ENCODE measurements at regions not wholly inside any gene's neighbourhood (a gene's known extent, or its start where the extent isn't known, plus 50 kb on each side); places are given as distances from the start of the nearest gene placed in this dataset.

- Histone ChIP-seq H3K27me3 (ENCODE audit: control insufficient read depth, insufficient read depth, low read length) (no peaks in the 10 kb centered on the region), H3K4me1 (ENCODE audit: control insufficient read depth, low read depth, low read length) (peaks cover 72% of the 10 kb centered on the region), H3K9me3 (ENCODE audit: control insufficient read depth, low read depth, low read length) (no peaks in the 10 kb centered on the region), H3K9ac (ENCODE audit: low read length) (peak overlapping the region; percentile 39), H3K36me3 (ENCODE audit: control insufficient read depth, low read depth, low read length) (no peaks in the 10 kb centered on the region), H3K27ac (ENCODE audit: low read length) (peak overlapping the region; percentile 66), H3K4me3 (ENCODE audit: low read length) (peak overlapping the region; percentile 41)
These were observed 219.2 kb downstream of the OPA1 start for GRCh38 chr3:193812078-193812725.

GRCh38 chr3:193812791-193813500 lies 219.9 kb downstream of the OPA1 start:
- Histone ChIP-seq H3K36me3 (ENCODE audit: control insufficient read depth, low read depth, low read length) (no peaks in the 10 kb centered on the region), H3K27ac (ENCODE audit: low read length) (peak overlapping the region; percentile 82), H3K4me3 (ENCODE audit: low read length) (peak overlapping the region; percentile 41), H3K9ac (ENCODE audit: low read length) (peak overlapping the region; percentile 39), H3K27me3 (ENCODE audit: control insufficient read depth, insufficient read depth, low read length) (no peaks in the 10 kb centered on the region), H3K4me1 (ENCODE audit: control insufficient read depth, low read depth, low read length) (peaks cover 80% of the 10 kb centered on the region), H3K9me3 (ENCODE audit: control insufficient read depth, low read depth, low read length) (no peaks in the 10 kb centered on the region)

- Histone ChIP-seq H3K36me3 (ENCODE audit: control insufficient read depth, low read depth, low read length) (no peaks in the 10 kb centered on the region), H3K4me3 (ENCODE audit: low read length) (peak overlapping the region; percentile 16), H3K27ac (ENCODE audit: low read length) (peak overlapping the region; percentile 82), H3K9me3 (ENCODE audit: control insufficient read depth, low read depth, low read length) (no peaks in the 10 kb centered on the region), H3K27me3 (ENCODE audit: control insufficient read depth, insufficient read depth, low read length) (no peaks in the 10 kb centered on the region), H3K4me1 (ENCODE audit: control insufficient read depth, low read depth, low read length) (peaks cover 81% of the 10 kb centered on the region), H3K9ac (ENCODE audit: low read length) (no peak overlapping the region)
These were observed 220.5 kb downstream of the OPA1 start for GRCh38 chr3:193813501-193813830.

GRCh38 chr3:193814166-193814892 lies 221.3 kb downstream of the OPA1 start:
- Histone ChIP-seq H3K36me3 (ENCODE audit: control insufficient read depth, low read depth, low read length) (no peaks in the 10 kb centered on the region), H3K9ac (ENCODE audit: low read length) (no peak overlapping the region), H3K4me1 (ENCODE audit: control insufficient read depth, low read depth, low read length) (peaks cover 82% of the 10 kb centered on the region), H3K27ac (ENCODE audit: low read length) (no peak overlapping the region), H3K9me3 (ENCODE audit: control insufficient read depth, low read depth, low read length) (no peaks in the 10 kb centered on the region), H3K27me3 (ENCODE audit: control insufficient read depth, insufficient read depth, low read length) (no peaks in the 10 kb centered on the region), H3K4me3 (ENCODE audit: low read length) (no peak overlapping the region)

- H3K9ac ChIP-seq (ENCODE audit: low read length), result no peak overlapping the region
- H3K9me3 ChIP-seq (ENCODE audit: control insufficient read depth, low read depth, low read length), result no peaks in the 10 kb centered on the region
- no peaks in the 10 kb centered on the region for H3K27me3 ChIP-seq (ENCODE audit: control insufficient read depth, insufficient read depth, low read length)
- H3K4me1 ChIP-seq (ENCODE audit: control insufficient read depth, low read depth, low read length), result peaks cover 84% of the 10 kb centered on the region
- H3K4me3 ChIP-seq (ENCODE audit: low read length), result no peak overlapping the region
- H3K27ac ChIP-seq (ENCODE audit: low read length), result no peak overlapping the region
- no peaks in the 10 kb centered on the region for H3K36me3 ChIP-seq (ENCODE audit: control insufficient read depth, low read depth, low read length)
These were observed 222.4 kb downstream of the OPA1 start for GRCh38 chr3:193815246-193816027.

GRCh38 chr3:193816028-193816395 lies 223.0 kb downstream of the OPA1 start:
- Histone ChIP-seq H3K4me1 (ENCODE audit: control insufficient read depth, low read depth, low read length) (peaks cover 80% of the 10 kb centered on the region), H3K4me3 (ENCODE audit: low read length) (no peak overlapping the region), H3K27ac (ENCODE audit: low read length) (no peak overlapping the region), H3K27me3 (ENCODE audit: control insufficient read depth, insufficient read depth, low read length) (no peaks in the 10 kb centered on the region), H3K9me3 (ENCODE audit: control insufficient read depth, low read depth, low read length) (no peaks in the 10 kb centered on the region), H3K9ac (ENCODE audit: low read length) (no peak overlapping the region), H3K36me3 (ENCODE audit: control insufficient read depth, low read depth, low read length) (no peaks in the 10 kb centered on the region)

- Histone ChIP-seq H3K36me3 (ENCODE audit: control insufficient read depth, low read depth, low read length) (no peaks in the 10 kb centered on the region), H3K4me3 (ENCODE audit: low read length) (no peak overlapping the region), H3K27ac (ENCODE audit: low read length) (no peak overlapping the region), H3K4me1 (ENCODE audit: control insufficient read depth, low read depth, low read length) (peaks cover 73% of the 10 kb centered on the region), H3K9me3 (ENCODE audit: control insufficient read depth, low read depth, low read length) (no peaks in the 10 kb centered on the region), H3K9ac (ENCODE audit: low read length) (no peak overlapping the region), H3K27me3 (ENCODE audit: control insufficient read depth, insufficient read depth, low read length) (no peaks in the 10 kb centered on the region)
These were observed 223.8 kb downstream of the OPA1 start for GRCh38 chr3:193816656-193817311.

GRCh38 chr3:193819117-193820010 lies 226.4 kb downstream of the OPA1 start:
- no peaks in the 10 kb centered on the region for H3K36me3 ChIP-seq (ENCODE audit: control insufficient read depth, low read depth, low read length)
- H3K27ac ChIP-seq (ENCODE audit: low read length), result no peak overlapping the region
- no peaks in the 10 kb centered on the region for H3K9me3 ChIP-seq (ENCODE audit: control insufficient read depth, low read depth, low read length)
- H3K4me3 ChIP-seq (ENCODE audit: low read length), result no peak overlapping the region
- H3K9ac ChIP-seq (ENCODE audit: low read length), result no peak overlapping the region
- H3K4me1 ChIP-seq (ENCODE audit: control insufficient read depth, low read depth, low read length), result peaks cover 48% of the 10 kb centered on the region
- H3K27me3 ChIP-seq (ENCODE audit: control insufficient read depth, insufficient read depth, low read length), result no peaks in the 10 kb centered on the region

GRCh38 chr3:193821151-193821668 lies 228.2 kb downstream of the OPA1 start:
- Histone ChIP-seq H3K27ac (ENCODE audit: low read length) (no peak overlapping the region), H3K4me3 (ENCODE audit: low read length) (no peak overlapping the region), H3K9me3 (ENCODE audit: control insufficient read depth, low read depth, low read length) (no peaks in the 10 kb centered on the region), H3K4me1 (ENCODE audit: control insufficient read depth, low read depth, low read length) (peaks cover 38% of the 10 kb centered on the region), H3K36me3 (ENCODE audit: control insufficient read depth, low read depth, low read length) (no peaks in the 10 kb centered on the region), H3K9ac (ENCODE audit: low read length) (no peak overlapping the region), H3K27me3 (ENCODE audit: control insufficient read depth, insufficient read depth, low read length) (no peaks in the 10 kb centered on the region)

GRCh38 chr3:193822492-193823212 lies 229.6 kb downstream of the OPA1 start:
- Histone ChIP-seq H3K27me3 (ENCODE audit: control insufficient read depth, insufficient read depth, low read length) (no peaks in the 10 kb centered on the region), H3K9me3 (ENCODE audit: control insufficient read depth, low read depth, low read length) (no peaks in the 10 kb centered on the region), H3K27ac (ENCODE audit: low read length) (no peak overlapping the region), H3K4me1 (ENCODE audit: control insufficient read depth, low read depth, low read length) (peaks cover 38% of the 10 kb centered on the region), H3K36me3 (ENCODE audit: control insufficient read depth, low read depth, low read length) (no peaks in the 10 kb centered on the region), H3K9ac (ENCODE audit: low read length) (no peak overlapping the region), H3K4me3 (ENCODE audit: low read length) (no peak overlapping the region)
